GM19372 (cell line): ENCODE measurements at regions not wholly inside any gene's neighbourhood (a gene's known extent, or its start where the extent isn't known, plus 50 kb on each side); places are given as distances from the start of the nearest gene placed in this dataset.

Experiments
- ATAC-seq: cut with Tn5 transposase; IDR thresholded peaks from one replicate; pipeline ENCODE4 v1.9.1; 2021; ENCODE audit warnings: mild to moderate bottlenecking, low read depth, moderate library complexity; ENCODE audit not compliant: unreplicated experiment

- ATAC-seq, result no peak
Observed at GRCh38 chr2:118255771-118256372, 167.6 kb downstream of the INSIG2 start.

- ATAC-seq, result no peak
Observed at GRCh38 chr2:118255301-118255700, 167.0 kb downstream of the INSIG2 start.

- ATAC-seq, result no peak
Observed at GRCh38 chr2:118254116-118254515, 165.8 kb downstream of the INSIG2 start.

- no peak for ATAC-seq
Observed at GRCh38 chr2:118251427-118251826, 163.2 kb downstream of the INSIG2 start.

GRCh38 chr2:118250463-118250862, 162.2 kb downstream of the INSIG2 start:
- no peak for ATAC-seq

GRCh38 chr2:118250001-118250400, 161.7 kb downstream of the INSIG2 start:
- no peak for ATAC-seq

GRCh38 chr2:118249531-118249930, 161.3 kb downstream of the INSIG2 start:
- no peak for ATAC-seq

- no peak for ATAC-seq
Observed at GRCh38 chr2:118246726-118247125, 158.5 kb downstream of the INSIG2 start.

GRCh38 chr2:118246079-118246478, 157.8 kb downstream of the INSIG2 start:
- no peak for ATAC-seq

- ATAC-seq, result no peak
Observed at GRCh38 chr2:118244686-118245085, 156.4 kb downstream of the INSIG2 start.

- no peak for ATAC-seq
Observed at GRCh38 chr2:118243031-118243430, 154.8 kb downstream of the INSIG2 start.

- no peak for ATAC-seq
Observed at GRCh38 chr2:118242216-118242615, 153.9 kb downstream of the INSIG2 start.

GRCh38 chr2:118241128-118241527, 152.9 kb downstream of the INSIG2 start:
- ATAC-seq, result no peak

- no peak for ATAC-seq
Observed at GRCh38 chr2:118240276-118240675, 152.0 kb downstream of the INSIG2 start.

- ATAC-seq, result no peak
Observed at GRCh38 chr2:118239284-118239683, 151.0 kb downstream of the INSIG2 start.

- no peak for ATAC-seq
Observed at GRCh38 chr2:118237451-118237850, 149.2 kb downstream of the INSIG2 start.

GRCh38 chr2:118232796-118233195, 144.5 kb downstream of the INSIG2 start:
- no peak for ATAC-seq

- ATAC-seq, result no peak
Observed at GRCh38 chr2:118232391-118232790, 144.1 kb downstream of the INSIG2 start.

- ATAC-seq, result no peak
Observed at GRCh38 chr2:118231759-118232158, 143.5 kb downstream of the INSIG2 start.

GRCh38 chr2:118227698-118228508, 139.6 kb downstream of the INSIG2 start:
- no peak for ATAC-seq

- ATAC-seq, result no peak
Observed at GRCh38 chr2:118225666-118226065, 137.4 kb downstream of the INSIG2 start.

GRCh38 chr2:118224895-118225311, 136.6 kb downstream of the INSIG2 start:
- ATAC-seq, result no peak
